WTC11 (cell line): ENCODE measurements at regions not wholly inside any gene's neighbourhood (a gene's known extent, or its start where the extent isn't known, plus 50 kb on each side); places are given as distances from the start of the nearest gene placed in this dataset.
"Not testable (repeated sequence)": the region's sequence is repeated elsewhere in the genome, so short reads cannot be mapped to it uniquely, and the experiment has no call there.

Experiments
- ESRRA ChIP-seq: sonication (generic); formaldehyde crosslinking; IDR thresholded peaks from 2 replicates; pipeline ENCODE4 v1.8.1; 2022; ENCODE audit warnings: mild to moderate bottlenecking, missing genetic modification reagents, borderline replicate concordance
- MYBL2 ChIP-seq: sonication (generic); formaldehyde crosslinking; IDR thresholded peaks from 2 replicates; pipeline ENCODE4 v1.8.1; 2023; ENCODE audit warnings: mild to moderate bottlenecking, moderate library complexity, missing genetic modification reagents
- NFE2L1 ChIP-seq: sonication (generic); formaldehyde crosslinking; IDR thresholded peaks from 2 replicates; pipeline ENCODE4 v1.8.1; 2023; ENCODE audit warnings: missing genetic modification reagents
- SMAD3 ChIP-seq: sonication (generic); formaldehyde crosslinking; IDR thresholded peaks from 2 replicates; pipeline ENCODE4 v1.8.0; 2022; ENCODE audit warnings: missing genetic modification reagents, mild to moderate bottlenecking, borderline replicate concordance
- TF ChIP-seq, protein P1 (sequence below): fragments of 200-600 bp; IDR thresholded peaks from 2 replicates; pipeline ENCODE4 v1.8.0; 2022; ENCODE audit warnings: antibody characterized with exemption
- TF ChIP-seq, protein P2 (sequence below): sonication (generic); formaldehyde crosslinking; IDR thresholded peaks from 2 replicates; pipeline ENCODE4 v1.8.1; 2022; ENCODE audit warnings: low read depth, missing genetic modification reagents, borderline replicate concordance
- TF ChIP-seq, protein P3 (sequence below): sonication (generic); formaldehyde crosslinking; IDR thresholded peaks from 2 replicates; pipeline ENCODE4 v1.8.1; 2023; ENCODE audit warnings: mild to moderate bottlenecking, missing genetic modification reagents, borderline replicate concordance
- TF ChIP-seq, protein P4 (sequence below): sonication (generic); formaldehyde crosslinking; IDR thresholded peaks from 2 replicates; pipeline ENCODE4 v1.8.0; 2022; ENCODE audit warnings: mild to moderate bottlenecking, missing genetic modification reagents
- TF ChIP-seq, protein P5 (sequence below): sonication (generic); formaldehyde crosslinking; IDR thresholded peaks from 2 replicates; pipeline ENCODE4 v1.8.0; 2023; ENCODE audit warnings: mild to moderate bottlenecking, missing genetic modification reagents
- TF ChIP-seq, protein P6 (sequence below): sonication (generic); formaldehyde crosslinking; IDR thresholded peaks from 2 replicates; pipeline ENCODE4 v1.8.1; 2023; ENCODE audit warnings: mild to moderate bottlenecking, missing genetic modification reagents, moderate library complexity
- TF ChIP-seq, protein P7 (sequence below): sonication (generic); formaldehyde crosslinking; IDR thresholded peaks from 2 replicates; pipeline ENCODE4 v1.8.1; 2022; ENCODE audit warnings: mild to moderate bottlenecking, missing genetic modification reagents, moderate library complexity, borderline replicate concordance
- TF ChIP-seq, protein P8 (sequence below): fragments of 250-450 bp; sonication (Bioruptor Pico); IDR thresholded peaks from 2 replicates; pipeline ENCODE4 v1.9.0; 2021; ENCODE audit warnings: moderate library complexity, mild to moderate bottlenecking, inconsistent platforms, borderline replicate concordance

DNA sequence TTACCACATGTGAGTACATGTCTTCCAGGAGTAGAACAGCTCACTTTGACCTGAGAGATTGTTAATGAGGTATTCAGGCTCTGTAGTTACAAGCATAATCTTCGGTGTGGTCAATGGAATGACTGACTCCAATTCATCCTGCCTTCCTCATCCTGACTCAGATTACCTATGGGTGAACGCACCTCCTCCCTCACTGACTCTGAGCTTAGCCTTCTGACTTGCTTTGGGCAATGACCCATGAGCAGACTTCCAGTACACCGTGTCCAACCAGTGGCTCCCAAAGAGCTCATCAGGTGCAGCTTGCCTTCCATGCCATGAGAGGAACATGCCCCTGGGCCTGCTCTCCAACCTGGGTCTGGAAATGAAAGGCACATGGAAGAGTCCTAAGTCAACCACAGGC is 361.0 kb upstream of the FRG1 start:
- TF ChIP-seq, protein P1, sequence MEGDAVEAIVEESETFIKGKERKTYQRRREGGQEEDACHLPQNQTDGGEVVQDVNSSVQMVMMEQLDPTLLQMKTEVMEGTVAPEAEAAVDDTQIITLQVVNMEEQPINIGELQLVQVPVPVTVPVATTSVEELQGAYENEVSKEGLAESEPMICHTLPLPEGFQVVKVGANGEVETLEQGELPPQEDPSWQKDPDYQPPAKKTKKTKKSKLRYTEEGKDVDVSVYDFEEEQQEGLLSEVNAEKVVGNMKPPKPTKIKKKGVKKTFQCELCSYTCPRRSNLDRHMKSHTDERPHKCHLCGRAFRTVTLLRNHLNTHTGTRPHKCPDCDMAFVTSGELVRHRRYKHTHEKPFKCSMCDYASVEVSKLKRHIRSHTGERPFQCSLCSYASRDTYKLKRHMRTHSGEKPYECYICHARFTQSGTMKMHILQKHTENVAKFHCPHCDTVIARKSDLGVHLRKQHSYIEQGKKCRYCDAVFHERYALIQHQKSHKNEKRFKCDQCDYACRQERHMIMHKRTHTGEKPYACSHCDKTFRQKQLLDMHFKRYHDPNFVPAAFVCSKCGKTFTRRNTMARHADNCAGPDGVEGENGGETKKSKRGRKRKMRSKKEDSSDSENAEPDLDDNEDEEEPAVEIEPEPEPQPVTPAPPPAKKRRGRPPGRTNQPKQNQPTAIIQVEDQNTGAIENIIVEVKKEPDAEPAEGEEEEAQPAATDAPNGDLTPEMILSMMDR, result not testable (repeated sequence)
- TF ChIP-seq, protein P2, sequence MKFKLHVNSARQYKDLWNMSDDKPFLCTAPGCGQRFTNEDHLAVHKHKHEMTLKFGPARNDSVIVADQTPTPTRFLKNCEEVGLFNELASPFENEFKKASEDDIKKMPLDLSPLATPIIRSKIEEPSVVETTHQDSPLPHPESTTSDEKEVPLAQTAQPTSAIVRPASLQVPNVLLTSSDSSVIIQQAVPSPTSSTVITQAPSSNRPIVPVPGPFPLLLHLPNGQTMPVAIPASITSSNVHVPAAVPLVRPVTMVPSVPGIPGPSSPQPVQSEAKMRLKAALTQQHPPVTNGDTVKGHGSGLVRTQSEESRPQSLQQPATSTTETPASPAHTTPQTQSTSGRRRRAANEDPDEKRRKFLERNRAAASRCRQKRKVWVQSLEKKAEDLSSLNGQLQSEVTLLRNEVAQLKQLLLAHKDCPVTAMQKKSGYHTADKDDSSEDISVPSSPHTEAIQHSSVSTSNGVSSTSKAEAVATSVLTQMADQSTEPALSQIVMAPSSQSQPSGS (CRISPR knock-in tag), result not testable (repeated sequence)
- TF ChIP-seq MYBL2 (CRISPR knock-in tag); SMAD3; NFE2L1 (CRISPR knock-in tag); ESRRA (CRISPR knock-in tag): not testable (repeated sequence)
- TF ChIP-seq, protein P3, sequence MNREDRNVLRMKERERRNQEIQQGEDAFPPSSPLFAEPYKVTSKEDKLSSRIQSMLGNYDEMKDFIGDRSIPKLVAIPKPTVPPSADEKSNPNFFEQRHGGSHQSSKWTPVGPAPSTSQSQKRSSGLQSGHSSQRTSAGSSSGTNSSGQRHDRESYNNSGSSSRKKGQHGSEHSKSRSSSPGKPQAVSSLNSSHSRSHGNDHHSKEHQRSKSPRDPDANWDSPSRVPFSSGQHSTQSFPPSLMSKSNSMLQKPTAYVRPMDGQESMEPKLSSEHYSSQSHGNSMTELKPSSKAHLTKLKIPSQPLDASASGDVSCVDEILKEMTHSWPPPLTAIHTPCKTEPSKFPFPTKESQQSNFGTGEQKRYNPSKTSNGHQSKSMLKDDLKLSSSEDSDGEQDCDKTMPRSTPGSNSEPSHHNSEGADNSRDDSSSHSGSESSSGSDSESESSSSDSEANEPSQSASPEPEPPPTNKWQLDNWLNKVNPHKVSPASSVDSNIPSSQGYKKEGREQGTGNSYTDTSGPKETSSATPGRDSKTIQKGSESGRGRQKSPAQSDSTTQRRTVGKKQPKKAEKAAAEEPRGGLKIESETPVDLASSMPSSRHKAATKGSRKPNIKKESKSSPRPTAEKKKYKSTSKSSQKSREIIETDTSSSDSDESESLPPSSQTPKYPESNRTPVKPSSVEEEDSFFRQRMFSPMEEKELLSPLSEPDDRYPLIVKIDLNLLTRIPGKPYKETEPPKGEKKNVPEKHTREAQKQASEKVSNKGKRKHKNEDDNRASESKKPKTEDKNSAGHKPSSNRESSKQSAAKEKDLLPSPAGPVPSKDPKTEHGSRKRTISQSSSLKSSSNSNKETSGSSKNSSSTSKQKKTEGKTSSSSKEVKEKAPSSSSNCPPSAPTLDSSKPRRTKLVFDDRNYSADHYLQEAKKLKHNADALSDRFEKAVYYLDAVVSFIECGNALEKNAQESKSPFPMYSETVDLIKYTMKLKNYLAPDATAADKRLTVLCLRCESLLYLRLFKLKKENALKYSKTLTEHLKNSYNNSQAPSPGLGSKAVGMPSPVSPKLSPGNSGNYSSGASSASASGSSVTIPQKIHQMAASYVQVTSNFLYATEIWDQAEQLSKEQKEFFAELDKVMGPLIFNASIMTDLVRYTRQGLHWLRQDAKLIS (CRISPR knock-in tag), result not testable (repeated sequence)
- TF ChIP-seq, protein P4, sequence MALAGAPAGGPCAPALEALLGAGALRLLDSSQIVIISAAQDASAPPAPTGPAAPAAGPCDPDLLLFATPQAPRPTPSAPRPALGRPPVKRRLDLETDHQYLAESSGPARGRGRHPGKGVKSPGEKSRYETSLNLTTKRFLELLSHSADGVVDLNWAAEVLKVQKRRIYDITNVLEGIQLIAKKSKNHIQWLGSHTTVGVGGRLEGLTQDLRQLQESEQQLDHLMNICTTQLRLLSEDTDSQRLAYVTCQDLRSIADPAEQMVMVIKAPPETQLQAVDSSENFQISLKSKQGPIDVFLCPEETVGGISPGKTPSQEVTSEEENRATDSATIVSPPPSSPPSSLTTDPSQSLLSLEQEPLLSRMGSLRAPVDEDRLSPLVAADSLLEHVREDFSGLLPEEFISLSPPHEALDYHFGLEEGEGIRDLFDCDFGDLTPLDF (CRISPR knock-in tag), result not testable (repeated sequence)
- TF ChIP-seq, protein P5, sequence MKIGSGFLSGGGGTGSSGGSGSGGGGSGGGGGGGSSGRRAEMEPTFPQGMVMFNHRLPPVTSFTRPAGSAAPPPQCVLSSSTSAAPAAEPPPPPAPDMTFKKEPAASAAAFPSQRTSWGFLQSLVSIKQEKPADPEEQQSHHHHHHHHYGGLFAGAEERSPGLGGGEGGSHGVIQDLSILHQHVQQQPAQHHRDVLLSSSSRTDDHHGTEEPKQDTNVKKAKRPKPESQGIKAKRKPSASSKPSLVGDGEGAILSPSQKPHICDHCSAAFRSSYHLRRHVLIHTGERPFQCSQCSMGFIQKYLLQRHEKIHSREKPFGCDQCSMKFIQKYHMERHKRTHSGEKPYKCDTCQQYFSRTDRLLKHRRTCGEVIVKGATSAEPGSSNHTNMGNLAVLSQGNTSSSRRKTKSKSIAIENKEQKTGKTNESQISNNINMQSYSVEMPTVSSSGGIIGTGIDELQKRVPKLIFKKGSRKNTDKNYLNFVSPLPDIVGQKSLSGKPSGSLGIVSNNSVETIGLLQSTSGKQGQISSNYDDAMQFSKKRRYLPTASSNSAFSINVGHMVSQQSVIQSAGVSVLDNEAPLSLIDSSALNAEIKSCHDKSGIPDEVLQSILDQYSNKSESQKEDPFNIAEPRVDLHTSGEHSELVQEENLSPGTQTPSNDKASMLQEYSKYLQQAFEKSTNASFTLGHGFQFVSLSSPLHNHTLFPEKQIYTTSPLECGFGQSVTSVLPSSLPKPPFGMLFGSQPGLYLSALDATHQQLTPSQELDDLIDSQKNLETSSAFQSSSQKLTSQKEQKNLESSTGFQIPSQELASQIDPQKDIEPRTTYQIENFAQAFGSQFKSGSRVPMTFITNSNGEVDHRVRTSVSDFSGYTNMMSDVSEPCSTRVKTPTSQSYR (CRISPR knock-in tag), result not testable (repeated sequence)
- TF ChIP-seq, protein P6, sequence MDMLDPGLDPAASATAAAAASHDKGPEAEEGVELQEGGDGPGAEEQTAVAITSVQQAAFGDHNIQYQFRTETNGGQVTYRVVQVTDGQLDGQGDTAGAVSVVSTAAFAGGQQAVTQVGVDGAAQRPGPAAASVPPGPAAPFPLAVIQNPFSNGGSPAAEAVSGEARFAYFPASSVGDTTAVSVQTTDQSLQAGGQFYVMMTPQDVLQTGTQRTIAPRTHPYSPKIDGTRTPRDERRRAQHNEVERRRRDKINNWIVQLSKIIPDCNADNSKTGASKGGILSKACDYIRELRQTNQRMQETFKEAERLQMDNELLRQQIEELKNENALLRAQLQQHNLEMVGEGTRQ (CRISPR knock-in tag), result not testable (repeated sequence)
- TF ChIP-seq, protein P7, sequence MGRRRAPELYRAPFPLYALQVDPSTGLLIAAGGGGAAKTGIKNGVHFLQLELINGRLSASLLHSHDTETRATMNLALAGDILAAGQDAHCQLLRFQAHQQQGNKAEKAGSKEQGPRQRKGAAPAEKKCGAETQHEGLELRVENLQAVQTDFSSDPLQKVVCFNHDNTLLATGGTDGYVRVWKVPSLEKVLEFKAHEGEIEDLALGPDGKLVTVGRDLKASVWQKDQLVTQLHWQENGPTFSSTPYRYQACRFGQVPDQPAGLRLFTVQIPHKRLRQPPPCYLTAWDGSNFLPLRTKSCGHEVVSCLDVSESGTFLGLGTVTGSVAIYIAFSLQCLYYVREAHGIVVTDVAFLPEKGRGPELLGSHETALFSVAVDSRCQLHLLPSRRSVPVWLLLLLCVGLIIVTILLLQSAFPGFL (CRISPR knock-in tag), result not testable (repeated sequence)
- TF ChIP-seq, protein P8, sequence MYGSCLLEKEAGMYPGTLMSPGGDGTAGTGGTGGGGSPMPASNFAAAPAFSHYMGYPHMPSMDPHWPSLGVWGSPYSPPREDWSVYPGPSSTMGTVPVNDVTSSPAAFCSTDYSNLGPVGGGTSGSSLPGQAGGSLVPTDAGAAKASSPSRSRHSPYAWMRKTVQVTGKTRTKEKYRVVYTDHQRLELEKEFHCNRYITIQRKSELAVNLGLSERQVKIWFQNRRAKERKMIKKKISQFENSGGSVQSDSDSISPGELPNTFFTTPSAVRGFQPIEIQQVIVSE, result not testable (repeated sequence)
